IPS-11a (cell line): ENCODE measurements at regions not wholly inside any gene's neighbourhood (a gene's known extent, or its start where the extent isn't known, plus 50 kb on each side); places are given as distances from the start of the nearest gene placed in this dataset.

Experiments
- H3K4me3 ChIP-seq: one replicate; pipeline ENCODE4 v1.5.1; 2013; ENCODE audit warnings: low read depth, low read length, control low read depth

GRCh38 chr18:46343931-46344372, 239.8 kb downstream of the HAUS1 start:
- no peak overlapping the region for H3K4me3 ChIP-seq

- no peak overlapping the region for H3K4me3 ChIP-seq
Observed at GRCh38 chr18:46344416-46345180, 240.4 kb downstream of the HAUS1 start.

GRCh38 chr18:46345181-46345465, 240.9 kb downstream of the HAUS1 start:
- no peak overlapping the region for H3K4me3 ChIP-seq

GRCh38 chr18:46346213-46346612, 242.0 kb downstream of the HAUS1 start:
- H3K4me3 ChIP-seq = no peak overlapping the region

- no peak overlapping the region for H3K4me3 ChIP-seq
Observed at GRCh38 chr18:46346896-46347630, 242.9 kb downstream of the HAUS1 start.

GRCh38 chr18:46350598-46351159, 246.5 kb downstream of the HAUS1 start:
- H3K4me3 ChIP-seq = no peak overlapping the region

- H3K4me3 ChIP-seq = no peak overlapping the region
Observed at GRCh38 chr18:46352520-46353250, 248.5 kb downstream of the HAUS1 start.

GRCh38 chr18:46353460-46353859, 249.3 kb downstream of the HAUS1 start:
- H3K4me3 ChIP-seq = no peak overlapping the region

- H3K4me3 ChIP-seq = no peak overlapping the region
Observed at GRCh38 chr18:46356278-46357033, 252.3 kb downstream of the HAUS1 start.

GRCh38 chr18:46360102-46360699, 256.0 kb downstream of the HAUS1 start:
- no peak overlapping the region for H3K4me3 ChIP-seq

- H3K4me3 ChIP-seq = no peak overlapping the region
Observed at GRCh38 chr18:46360866-46361265, 256.7 kb downstream of the HAUS1 start.

- H3K4me3 ChIP-seq = no peak overlapping the region
Observed at GRCh38 chr18:46362533-46362932, 258.3 kb downstream of the HAUS1 start.

- no peak overlapping the region for H3K4me3 ChIP-seq
Observed at GRCh38 chr18:46364048-46364447, 259.9 kb downstream of the HAUS1 start.

GRCh38 chr18:46366201-46366600, 262.0 kb downstream of the HAUS1 start:
- no peak overlapping the region for H3K4me3 ChIP-seq

GRCh38 chr18:46366751-46367376, 262.7 kb downstream of the HAUS1 start:
- H3K4me3 ChIP-seq = no peak overlapping the region

- H3K4me3 ChIP-seq = no peak overlapping the region
Observed at GRCh38 chr18:46369323-46369722, 265.1 kb downstream of the HAUS1 start.

GRCh38 chr18:46370898-46371297, 266.7 kb downstream of the HAUS1 start:
- H3K4me3 ChIP-seq = no peak overlapping the region

- no peak overlapping the region for H3K4me3 ChIP-seq
Observed at GRCh38 chr18:46372670-46373069, 268.5 kb downstream of the HAUS1 start.

- no peak overlapping the region for H3K4me3 ChIP-seq
Observed at GRCh38 chr18:46373131-46373530, 268.9 kb downstream of the HAUS1 start.

- no peak overlapping the region for H3K4me3 ChIP-seq
Observed at GRCh38 chr18:46373791-46374190, 269.6 kb downstream of the HAUS1 start.
